ENCODE measurements at regions not wholly inside any gene's neighbourhood (a gene's known extent, or its start where the extent isn't known, plus 50 kb on each side); places are given as distances from the start of the nearest gene placed in this dataset.

- Histone ChIP-seq H3K27me3 (ENCODE audit: control insufficient read depth in 1 of 2, insufficient read depth in 2 of 2, low read length in 2 of 2) (no peaks in the 10 kb centered on the region), H3K36me3 (ENCODE audit: insufficient read depth, low read length) (peaks cover 5% of the 10 kb centered on the region), H3K9me3 (ENCODE audit: control insufficient read depth in 1 of 2, insufficient read depth in 1 of 2, low read length in 2 of 2) (no peaks in the 10 kb centered on the region), H3K27ac (ENCODE audit: low read depth in 1 of 2, low read length in 2 of 2) (no peak overlapping the region), H3K4me1 (ENCODE audit: insufficient read depth, low read length) (no peaks in the 10 kb centered on the region), H3K4me3 (ENCODE audit: low read length) (no peak overlapping the region)
- Mint-ChIP-seq H3K36me3 (ENCODE audit: low read depth) (peaks cover 39% of the 10 kb centered on the region), H3K4me3 (no peak overlapping the region), H3K4me1 (ENCODE audit: low read depth) (peaks cover 8% of the 10 kb centered on the region), H3K9me3 (no peaks in the 10 kb centered on the region), H3K27ac (no peak overlapping the region), H3K27me3 (no peaks in the 10 kb centered on the region)
- POLR2A ChIA-PET = no interaction called here
- intact Hi-C loops (cut with DNase I, micrococcal nuclease) = no loop called here
- no peak for TF ChIP-seq CTCF (IDR thresholded peaks at IDR 0.05)
- no peak for ATAC-seq (ENCODE audit: poor library complexity)
- CTCF ChIA-PET = no interaction called here
- no peak for DNase-seq
These were observed 62.8 kb downstream of the ILRUN start for GRCh38 chr6:34633785-34634184.

GRCh38 chr6:34633256-34633655 is 63.3 kb downstream of the ILRUN start:
- no peak overlapping the region for H3K4me3 Mint-ChIP-seq
- H3K27me3 ChIP-seq (ENCODE audit: control insufficient read depth in 1 of 2, insufficient read depth in 2 of 2, low read length in 2 of 2) = no peaks in the 10 kb centered on the region
- ATAC-seq (ENCODE audit: poor library complexity) = no peak
- no peak overlapping the region for H3K27ac Mint-ChIP-seq
- DNase-seq = no peak
- H3K36me3 Mint-ChIP-seq (ENCODE audit: low read depth) = peaks cover 40% of the 10 kb centered on the region
- H3K36me3 ChIP-seq (ENCODE audit: insufficient read depth, low read length) = peaks cover 9% of the 10 kb centered on the region
- no peak overlapping the region for H3K27ac ChIP-seq (ENCODE audit: low read depth in 1 of 2, low read length in 2 of 2)
- CTCF ChIA-PET = no interaction called here
- H3K27me3 Mint-ChIP-seq = no peaks in the 10 kb centered on the region
- H3K4me1 ChIP-seq (ENCODE audit: insufficient read depth, low read length) = no peaks in the 10 kb centered on the region
- H3K4me3 ChIP-seq (ENCODE audit: low read length) = no peak overlapping the region
- TF ChIP-seq CTCF (IDR thresholded peaks at IDR 0.05) = no peak
- POLR2A ChIA-PET = no interaction called here
- intact Hi-C loops (cut with DNase I, micrococcal nuclease) = no loop called here
- no peaks in the 10 kb centered on the region for H3K9me3 ChIP-seq (ENCODE audit: control insufficient read depth in 1 of 2, insufficient read depth in 1 of 2, low read length in 2 of 2)
- peaks cover 5% of the 10 kb centered on the region for H3K4me1 Mint-ChIP-seq (ENCODE audit: low read depth)
- H3K9me3 Mint-ChIP-seq = no peaks in the 10 kb centered on the region

- H3K4me3 Mint-ChIP-seq = no peak overlapping the region
- CTCF ChIA-PET = no interaction called here
- peaks cover 5% of the 10 kb centered on the region for H3K4me1 Mint-ChIP-seq (ENCODE audit: low read depth)
- Histone ChIP-seq H3K27ac (ENCODE audit: low read depth in 1 of 2, low read length in 2 of 2) (no peak overlapping the region), H3K4me3 (ENCODE audit: low read length) (no peak overlapping the region), H3K4me1 (ENCODE audit: insufficient read depth, low read length) (no peaks in the 10 kb centered on the region), H3K36me3 (ENCODE audit: insufficient read depth, low read length) (peaks cover 3% of the 10 kb centered on the region), H3K9me3 (ENCODE audit: control insufficient read depth in 1 of 2, insufficient read depth in 1 of 2, low read length in 2 of 2) (no peaks in the 10 kb centered on the region), H3K27me3 (ENCODE audit: control insufficient read depth in 1 of 2, insufficient read depth in 2 of 2, low read length in 2 of 2) (no peaks in the 10 kb centered on the region)
- H3K36me3 Mint-ChIP-seq (ENCODE audit: low read depth) = peaks cover 41% of the 10 kb centered on the region
- ATAC-seq (ENCODE audit: poor library complexity) (no peak), DNase-seq (no peak)
- no peaks in the 10 kb centered on the region for H3K27me3 Mint-ChIP-seq
- intact Hi-C loops (cut with DNase I, micrococcal nuclease) = no loop called here
- H3K9me3 Mint-ChIP-seq = no peaks in the 10 kb centered on the region
- POLR2A ChIA-PET = interaction anchor here (0.7 kb wide), 1 partner anchor 836 kb away, joined by 5 read pairs; no protein-coding TSS in a partner anchor
- no peak overlapping the region for H3K27ac Mint-ChIP-seq
- TF ChIP-seq CTCF (IDR thresholded peaks at IDR 0.05) = no peak
These were observed 66.5 kb downstream of the ILRUN start for GRCh38 chr6:34630040-34630439.
